NB4 (cell line): ENCODE measurements at regions not wholly inside any gene's neighbourhood (a gene's known extent, or its start where the extent isn't known, plus 50 kb on each side); places are given as distances from the start of the nearest gene placed in this dataset.

ENCODE experiments used
- CTCF ChIP-seq: IDR thresholded peaks from one replicate; pipeline ENCODE4 v1.5.1; 2012; ENCODE audit warnings: low read depth, low read length
- MAX ChIP-seq: IDR thresholded peaks from 2 replicates; pipeline ENCODE4 v1.6.1; 2011; ENCODE audit warnings: low read depth, low read length
- POLR2A ChIP-seq: IDR thresholded peaks from 2 replicates; pipeline ENCODE4 v1.6.1; 2011; ENCODE audit warnings: mild to moderate bottlenecking; ENCODE audit not compliant: insufficient read length; ENCODE audit errors: extremely low read depth

GRCh38 chr9:109986521-109986991 is 206.6 kb downstream of the PALM2AKAP2 start:
- TF ChIP-seq CTCF: no peak
- no peak for TF ChIP-seq POLR2A
- no peak for TF ChIP-seq MAX
